GM12878 (cell line): ENCODE measurements at regions not wholly inside any gene's neighbourhood (a gene's known extent, or its start where the extent isn't known, plus 50 kb on each side); places are given as distances from the start of the nearest gene placed in this dataset.

Experiments
- FOXK2 ChIP-seq: fragments of 450-650 bp; IDR thresholded peaks from 2 replicates; pipeline ENCODE4 v1.6.1; 2017; ENCODE audit warnings: mild to moderate bottlenecking, moderate library complexity
- JUNB ChIP-seq: IDR thresholded peaks from 2 replicates; pipeline ENCODE4 v1.6.1; 2016; ENCODE audit warnings: antibody characterized with exemption, mild to moderate bottlenecking
- PML ChIP-seq: IDR thresholded peaks from 2 replicates; pipeline ENCODE4 v1.6.1; 2012; ENCODE audit warnings: low read length, inconsistent platforms
- SMAD1 ChIP-seq: fragments of 450-650 bp; IDR thresholded peaks from 2 replicates; pipeline ENCODE4 v1.6.1; 2018; ENCODE audit warnings: mild to moderate bottlenecking, low read depth; ENCODE audit not compliant: partially characterized antibody
- ZBED1 ChIP-seq: IDR thresholded peaks from 2 replicates; pipeline ENCODE4 v1.6.1; 2016; ENCODE audit warnings: borderline replicate concordance
- TF ChIP-seq, protein P1 (sequence below): IDR thresholded peaks from 2 replicates; pipeline ENCODE4 v1.6.1; 2012; ENCODE audit warnings: mild to moderate bottlenecking, low read depth, low read length
- TF ChIP-seq, protein P2 (sequence below), 3 experiments: IDR thresholded peaks in 2 of 3; conservative IDR thresholded peaks in 1 of 3; 2 replicates each; pipeline ENCODE4 v1.5.1; 2011; ENCODE audit warnings: low read depth in 3 of 3, low read length in 3 of 3, mild to moderate bottlenecking in 3 of 3, control low read depth in 2 of 3, moderate library complexity in 2 of 3, inconsistent platforms in 1 of 3, mixed read lengths in 1 of 3; ENCODE audit not compliant: control insufficient read depth in 2 of 3, insufficient read depth in 1 of 3; ENCODE audit errors: extremely low read depth in 1 of 3

DNA sequence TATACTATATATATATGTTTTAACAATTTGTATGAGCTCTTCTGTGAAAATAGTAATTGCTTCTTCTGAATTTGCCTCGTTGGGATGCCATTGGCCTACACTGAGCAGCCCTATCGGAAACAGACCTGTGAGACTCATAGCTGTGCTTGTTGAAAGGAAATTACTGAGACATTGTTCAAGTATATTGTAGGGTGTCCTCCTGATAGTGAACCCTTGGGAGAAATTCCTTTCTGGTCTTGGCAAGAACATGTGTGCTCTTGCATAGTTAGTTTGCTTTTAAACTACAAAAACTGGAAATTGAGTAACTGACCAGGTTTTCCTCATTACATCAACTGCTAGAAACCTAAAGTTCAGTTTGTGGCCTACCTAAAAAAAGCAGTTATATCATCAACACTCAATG lies 160.9 kb downstream of the LURAP1L start:
- TF ChIP-seq, protein P1, sequence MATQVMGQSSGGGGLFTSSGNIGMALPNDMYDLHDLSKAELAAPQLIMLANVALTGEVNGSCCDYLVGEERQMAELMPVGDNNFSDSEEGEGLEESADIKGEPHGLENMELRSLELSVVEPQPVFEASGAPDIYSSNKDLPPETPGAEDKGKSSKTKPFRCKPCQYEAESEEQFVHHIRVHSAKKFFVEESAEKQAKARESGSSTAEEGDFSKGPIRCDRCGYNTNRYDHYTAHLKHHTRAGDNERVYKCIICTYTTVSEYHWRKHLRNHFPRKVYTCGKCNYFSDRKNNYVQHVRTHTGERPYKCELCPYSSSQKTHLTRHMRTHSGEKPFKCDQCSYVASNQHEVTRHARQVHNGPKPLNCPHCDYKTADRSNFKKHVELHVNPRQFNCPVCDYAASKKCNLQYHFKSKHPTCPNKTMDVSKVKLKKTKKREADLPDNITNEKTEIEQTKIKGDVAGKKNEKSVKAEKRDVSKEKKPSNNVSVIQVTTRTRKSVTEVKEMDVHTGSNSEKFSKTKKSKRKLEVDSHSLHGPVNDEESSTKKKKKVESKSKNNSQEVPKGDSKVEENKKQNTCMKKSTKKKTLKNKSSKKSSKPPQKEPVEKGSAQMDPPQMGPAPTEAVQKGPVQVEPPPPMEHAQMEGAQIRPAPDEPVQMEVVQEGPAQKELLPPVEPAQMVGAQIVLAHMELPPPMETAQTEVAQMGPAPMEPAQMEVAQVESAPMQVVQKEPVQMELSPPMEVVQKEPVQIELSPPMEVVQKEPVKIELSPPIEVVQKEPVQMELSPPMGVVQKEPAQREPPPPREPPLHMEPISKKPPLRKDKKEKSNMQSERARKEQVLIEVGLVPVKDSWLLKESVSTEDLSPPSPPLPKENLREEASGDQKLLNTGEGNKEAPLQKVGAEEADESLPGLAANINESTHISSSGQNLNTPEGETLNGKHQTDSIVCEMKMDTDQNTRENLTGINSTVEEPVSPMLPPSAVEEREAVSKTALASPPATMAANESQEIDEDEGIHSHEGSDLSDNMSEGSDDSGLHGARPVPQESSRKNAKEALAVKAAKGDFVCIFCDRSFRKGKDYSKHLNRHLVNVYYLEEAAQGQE = no peak
- TF ChIP-seq ZBED1 (no peak), FOXK2 (no peak), SMAD1 (no peak), JUNB (no peak), PML (no peak)
- TF ChIP-seq, protein P2, sequence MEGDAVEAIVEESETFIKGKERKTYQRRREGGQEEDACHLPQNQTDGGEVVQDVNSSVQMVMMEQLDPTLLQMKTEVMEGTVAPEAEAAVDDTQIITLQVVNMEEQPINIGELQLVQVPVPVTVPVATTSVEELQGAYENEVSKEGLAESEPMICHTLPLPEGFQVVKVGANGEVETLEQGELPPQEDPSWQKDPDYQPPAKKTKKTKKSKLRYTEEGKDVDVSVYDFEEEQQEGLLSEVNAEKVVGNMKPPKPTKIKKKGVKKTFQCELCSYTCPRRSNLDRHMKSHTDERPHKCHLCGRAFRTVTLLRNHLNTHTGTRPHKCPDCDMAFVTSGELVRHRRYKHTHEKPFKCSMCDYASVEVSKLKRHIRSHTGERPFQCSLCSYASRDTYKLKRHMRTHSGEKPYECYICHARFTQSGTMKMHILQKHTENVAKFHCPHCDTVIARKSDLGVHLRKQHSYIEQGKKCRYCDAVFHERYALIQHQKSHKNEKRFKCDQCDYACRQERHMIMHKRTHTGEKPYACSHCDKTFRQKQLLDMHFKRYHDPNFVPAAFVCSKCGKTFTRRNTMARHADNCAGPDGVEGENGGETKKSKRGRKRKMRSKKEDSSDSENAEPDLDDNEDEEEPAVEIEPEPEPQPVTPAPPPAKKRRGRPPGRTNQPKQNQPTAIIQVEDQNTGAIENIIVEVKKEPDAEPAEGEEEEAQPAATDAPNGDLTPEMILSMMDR (IDR thresholded peaks at IDR 0.05 in 2 of 3, conservative IDR thresholded peaks at IDR 0.05 in 1 of 3; ENCODE audit: control insufficient read depth in 2 of 3, extremely low read depth in 1 of 3, insufficient read depth in 1 of 3, low read depth in 3 of 3, low read length in 3 of 3) = no peak
